A549 (cell line): ENCODE measurements at regions not wholly inside any gene's neighbourhood (a gene's known extent, or its start where the extent isn't known, plus 50 kb on each side); places are given as distances from the start of the nearest gene placed in this dataset.

Source experiments
- CTCF ChIP-seq: fragments of >200 bp; sonication (Bioruptor Twin); formaldehyde crosslinking; IDR thresholded peaks from 3 replicates; pipeline ENCODE4 v1.5.1; 2016
- HOXA7 ChIP-seq: fragments of 250-450 bp; sonication (Bioruptor Pico); IDR thresholded peaks from 2 replicates; pipeline ENCODE4 v1.5.0; 2020; ENCODE audit warnings: mild to moderate bottlenecking, moderate library complexity
- MAZ ChIP-seq: fragments of 150-350 bp; IDR thresholded peaks from 2 replicates; pipeline ENCODE4 v1.6.1; 2014; ENCODE audit warnings: antibody characterized with exemption, low read depth, low read length, borderline replicate concordance
- RAD21 ChIP-seq, 2 experiments: fragments of >200 bp in 1 of 2; sonication (Bioruptor Twin) in 1 of 2; formaldehyde crosslinking in 1 of 2; IDR thresholded peaks in 1 of 2; conservative IDR thresholded peaks in 1 of 2; 2 replicates in 1 of 2; 3 replicates in 1 of 2; pipeline ENCODE4 v1.6.1; 2012 to 2018; ENCODE audit warnings: inconsistent platforms in 1 of 2
- TF ChIP-seq, protein P1 (sequence below): fragments of 200-600 bp; sonication (generic); IDR thresholded peaks from 2 replicates; pipeline ENCODE4 v1.6.1; 2016; ENCODE audit warnings: antibody characterized with exemption, mild to moderate bottlenecking, moderate library complexity
- TF ChIP-seq, protein P2 (sequence below): IDR thresholded peaks from 2 replicates; pipeline ENCODE4 v1.6.1; 2012

DNA sequence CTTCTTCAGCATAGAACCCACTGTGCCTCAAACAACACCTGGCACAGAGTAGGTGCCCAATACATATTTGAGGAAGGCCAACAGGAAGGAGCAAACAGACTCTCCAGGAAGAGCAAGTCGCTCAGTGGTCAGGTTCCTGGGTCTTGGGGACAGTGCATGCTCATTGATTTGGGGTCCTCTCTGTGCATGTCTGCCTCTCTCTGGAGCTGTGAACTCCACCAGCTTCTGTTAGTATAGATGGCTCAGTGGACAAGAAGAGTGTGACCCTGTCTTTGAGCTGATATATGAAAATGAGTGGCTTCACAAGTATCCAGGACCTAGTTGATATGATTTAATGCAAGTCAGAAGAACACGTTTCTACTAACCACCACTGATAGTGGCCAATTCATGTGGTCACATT, 98.7 kb downstream of the KCTD15 start:
- TF ChIP-seq, protein P1, sequence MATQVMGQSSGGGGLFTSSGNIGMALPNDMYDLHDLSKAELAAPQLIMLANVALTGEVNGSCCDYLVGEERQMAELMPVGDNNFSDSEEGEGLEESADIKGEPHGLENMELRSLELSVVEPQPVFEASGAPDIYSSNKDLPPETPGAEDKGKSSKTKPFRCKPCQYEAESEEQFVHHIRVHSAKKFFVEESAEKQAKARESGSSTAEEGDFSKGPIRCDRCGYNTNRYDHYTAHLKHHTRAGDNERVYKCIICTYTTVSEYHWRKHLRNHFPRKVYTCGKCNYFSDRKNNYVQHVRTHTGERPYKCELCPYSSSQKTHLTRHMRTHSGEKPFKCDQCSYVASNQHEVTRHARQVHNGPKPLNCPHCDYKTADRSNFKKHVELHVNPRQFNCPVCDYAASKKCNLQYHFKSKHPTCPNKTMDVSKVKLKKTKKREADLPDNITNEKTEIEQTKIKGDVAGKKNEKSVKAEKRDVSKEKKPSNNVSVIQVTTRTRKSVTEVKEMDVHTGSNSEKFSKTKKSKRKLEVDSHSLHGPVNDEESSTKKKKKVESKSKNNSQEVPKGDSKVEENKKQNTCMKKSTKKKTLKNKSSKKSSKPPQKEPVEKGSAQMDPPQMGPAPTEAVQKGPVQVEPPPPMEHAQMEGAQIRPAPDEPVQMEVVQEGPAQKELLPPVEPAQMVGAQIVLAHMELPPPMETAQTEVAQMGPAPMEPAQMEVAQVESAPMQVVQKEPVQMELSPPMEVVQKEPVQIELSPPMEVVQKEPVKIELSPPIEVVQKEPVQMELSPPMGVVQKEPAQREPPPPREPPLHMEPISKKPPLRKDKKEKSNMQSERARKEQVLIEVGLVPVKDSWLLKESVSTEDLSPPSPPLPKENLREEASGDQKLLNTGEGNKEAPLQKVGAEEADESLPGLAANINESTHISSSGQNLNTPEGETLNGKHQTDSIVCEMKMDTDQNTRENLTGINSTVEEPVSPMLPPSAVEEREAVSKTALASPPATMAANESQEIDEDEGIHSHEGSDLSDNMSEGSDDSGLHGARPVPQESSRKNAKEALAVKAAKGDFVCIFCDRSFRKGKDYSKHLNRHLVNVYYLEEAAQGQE: no peak
- TF ChIP-seq HOXA7 (CRISPR knock-in tag) (no peak), RAD21 (conservative IDR thresholded peaks at IDR 0.05 in 1 of 2, IDR thresholded peaks at IDR 0.05 in 1 of 2) (no peak), CTCF (no peak), MAZ (no peak)
- TF ChIP-seq, protein P2, sequence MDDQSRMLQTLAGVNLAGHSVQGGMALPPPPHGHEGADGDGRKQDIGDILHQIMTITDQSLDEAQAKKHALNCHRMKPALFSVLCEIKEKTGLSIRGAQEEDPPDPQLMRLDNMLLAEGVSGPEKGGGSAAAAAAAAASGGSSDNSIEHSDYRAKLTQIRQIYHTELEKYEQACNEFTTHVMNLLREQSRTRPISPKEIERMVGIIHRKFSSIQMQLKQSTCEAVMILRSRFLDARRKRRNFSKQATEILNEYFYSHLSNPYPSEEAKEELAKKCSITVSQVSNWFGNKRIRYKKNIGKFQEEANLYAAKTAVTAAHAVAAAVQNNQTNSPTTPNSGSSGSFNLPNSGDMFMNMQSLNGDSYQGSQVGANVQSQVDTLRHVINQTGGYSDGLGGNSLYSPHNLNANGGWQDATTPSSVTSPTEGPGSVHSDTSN: no peak
